ENCODE measurements at regions not wholly inside any gene's neighbourhood (a gene's known extent, or its start where the extent isn't known, plus 50 kb on each side); places are given as distances from the start of the nearest gene placed in this dataset.
A peak's percentile ranks its signal among the peaks of the same experiment; 100 is the strongest.

DNA sequence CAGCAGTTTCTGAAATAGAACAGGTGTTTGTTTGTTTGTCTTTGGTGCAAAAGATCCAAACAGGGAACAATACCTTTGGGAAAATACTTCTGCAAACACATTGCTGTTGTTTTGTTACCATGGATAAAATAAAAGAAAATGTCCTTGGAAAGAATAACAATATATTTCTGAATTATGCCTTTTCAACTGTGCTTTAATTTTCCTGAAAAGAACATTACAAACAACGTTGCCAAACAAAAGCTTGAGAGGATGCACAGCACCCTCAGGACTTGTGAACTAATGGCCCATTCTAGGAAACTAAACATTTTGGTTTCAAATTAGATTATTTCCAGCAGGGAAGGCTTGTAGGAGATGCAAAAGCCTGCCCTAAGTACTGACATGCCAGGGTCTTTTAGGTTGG, 967.2 kb downstream of the TLE4 start:
- Histone ChIP-seq H3K9ac (ENCODE audit: low read length) (no peak overlapping the region), H3K27me3 (ENCODE audit: control insufficient read depth in 1 of 2, insufficient read depth in 2 of 2, low read length in 2 of 2) (no peaks in the 10 kb centered on the region), H3K9me3 (ENCODE audit: low read length) (no peaks in the 10 kb centered on the region), H3K4me3 (ENCODE audit: low read depth in 1 of 2, low read length in 2 of 2) (no peak overlapping the region), H3K36me3 (ENCODE audit: insufficient read depth, low read length) (no peaks in the 10 kb centered on the region), H3K4me1 (ENCODE audit: insufficient read depth, low read length) (no peaks in the 10 kb centered on the region), H3K27ac (ENCODE audit: low read depth, low read length) (no peak overlapping the region)

DNA sequence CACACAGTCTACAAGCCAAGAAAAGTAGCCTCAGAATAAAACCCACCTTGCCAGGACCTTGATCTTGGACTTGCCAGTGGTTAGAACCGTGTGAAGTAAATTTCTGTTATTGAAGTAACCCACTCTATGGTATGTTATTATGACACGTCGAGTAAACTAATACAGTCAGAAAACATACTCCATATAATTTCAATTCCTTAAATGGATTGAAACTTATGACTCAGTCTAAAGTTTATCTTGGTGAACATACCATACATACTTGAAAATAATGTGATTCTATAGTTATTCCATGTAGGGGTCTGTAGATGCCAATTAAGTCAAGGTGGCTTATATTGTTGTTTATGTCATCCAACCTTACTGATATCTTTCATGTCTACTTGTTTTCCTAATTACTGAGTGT, 950.7 kb downstream of the TLE4 start:
- Histone ChIP-seq H3K36me3 (ENCODE audit: insufficient read depth, low read length) (no peaks in the 10 kb centered on the region), H3K4me3 (ENCODE audit: low read depth in 1 of 2, low read length in 2 of 2) (no peak overlapping the region), H3K27ac (ENCODE audit: low read depth, low read length) (no peak overlapping the region), H3K27me3 (ENCODE audit: control insufficient read depth in 1 of 2, insufficient read depth in 2 of 2, low read length in 2 of 2) (no peaks in the 10 kb centered on the region), H3K9me3 (ENCODE audit: low read length) (no peaks in the 10 kb centered on the region), H3K4me1 (ENCODE audit: insufficient read depth, low read length) (no peaks in the 10 kb centered on the region), H3K9ac (ENCODE audit: low read length) (no peak overlapping the region)

DNA sequence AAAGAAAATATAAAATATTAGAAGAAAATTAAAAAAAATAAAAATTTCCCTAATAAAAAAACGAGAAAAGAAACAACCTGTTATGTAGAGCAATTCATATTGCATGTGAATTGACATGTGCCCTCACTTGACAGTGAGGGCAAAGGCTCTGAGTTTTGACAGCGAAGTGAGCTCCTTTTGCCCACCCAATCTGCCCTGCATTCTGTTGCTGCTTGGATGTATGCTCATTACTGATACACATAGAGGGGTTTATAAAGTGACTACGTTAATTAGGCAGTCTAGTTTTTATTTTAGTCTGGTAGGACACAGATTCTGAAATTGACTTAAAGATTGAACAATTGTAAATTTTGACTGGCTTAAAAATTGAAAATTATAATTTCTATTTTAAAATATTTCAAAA, 949.4 kb downstream of the TLE4 start:
- H3K4me3 ChIP-seq (ENCODE audit: low read depth in 1 of 2, low read length in 2 of 2), result no peak overlapping the region
- H3K27ac ChIP-seq (ENCODE audit: low read depth, low read length), result no peak overlapping the region
- no peaks in the 10 kb centered on the region for H3K4me1 ChIP-seq (ENCODE audit: insufficient read depth, low read length)
- no peaks in the 10 kb centered on the region for H3K9me3 ChIP-seq (ENCODE audit: low read length)
- H3K9ac ChIP-seq (ENCODE audit: low read length), result no peak overlapping the region
- no peaks in the 10 kb centered on the region for H3K27me3 ChIP-seq (ENCODE audit: control insufficient read depth in 1 of 2, insufficient read depth in 2 of 2, low read length in 2 of 2)
- H3K36me3 ChIP-seq (ENCODE audit: insufficient read depth, low read length), result no peaks in the 10 kb centered on the region

DNA sequence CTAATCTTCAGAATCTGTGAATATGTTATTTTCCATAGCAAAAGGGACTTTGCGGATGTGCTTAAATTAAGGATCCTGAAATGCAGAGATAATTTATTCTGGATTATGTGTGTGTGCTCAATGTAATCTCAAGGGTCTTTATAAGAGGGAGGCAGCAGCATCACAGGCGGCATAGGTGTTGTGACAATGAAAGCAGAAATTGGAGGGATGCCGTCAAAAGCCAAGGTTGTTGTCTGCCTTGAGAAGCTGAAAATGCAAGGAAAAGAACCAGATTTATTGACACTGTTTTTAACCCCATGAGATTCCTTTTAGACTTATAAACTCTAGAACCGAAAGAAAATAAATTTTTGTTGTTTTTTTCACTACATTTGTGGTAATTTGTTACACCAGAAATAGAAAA, 948.5 kb downstream of the TLE4 start:
- no peaks in the 10 kb centered on the region for H3K36me3 ChIP-seq (ENCODE audit: insufficient read depth, low read length)
- no peak overlapping the region for H3K4me3 ChIP-seq (ENCODE audit: low read depth in 1 of 2, low read length in 2 of 2)
- H3K27me3 ChIP-seq (ENCODE audit: control insufficient read depth in 1 of 2, insufficient read depth in 2 of 2, low read length in 2 of 2), result no peaks in the 10 kb centered on the region
- H3K9ac ChIP-seq (ENCODE audit: low read length), result no peak overlapping the region
- H3K9me3 ChIP-seq (ENCODE audit: low read length), result no peaks in the 10 kb centered on the region
- no peak overlapping the region for H3K27ac ChIP-seq (ENCODE audit: low read depth, low read length)
- no peaks in the 10 kb centered on the region for H3K4me1 ChIP-seq (ENCODE audit: insufficient read depth, low read length)

DNA sequence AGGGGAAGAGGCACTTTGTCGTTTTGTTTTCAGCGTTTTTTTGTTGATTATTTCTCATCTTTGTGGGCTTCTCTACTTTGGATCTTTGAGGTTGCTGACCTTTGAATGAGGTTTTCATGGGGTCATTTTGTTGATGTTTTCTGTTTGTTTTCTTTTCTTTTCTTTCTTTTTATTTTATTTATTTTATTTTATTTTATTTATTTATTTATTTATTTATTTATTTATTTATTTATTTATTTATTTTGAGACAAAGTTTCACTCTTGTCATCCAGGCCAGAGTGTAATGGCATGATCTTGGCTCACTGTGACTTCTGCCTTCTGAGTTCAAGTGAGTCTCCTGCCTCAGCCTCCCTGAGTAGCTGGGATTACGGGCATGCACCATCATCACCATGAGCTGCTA, 946.7 kb downstream of the TLE4 start:
- Histone ChIP-seq H3K4me1 (ENCODE audit: insufficient read depth, low read length) (no peaks in the 10 kb centered on the region), H3K9me3 (ENCODE audit: low read length) (no peaks in the 10 kb centered on the region), H3K27me3 (ENCODE audit: control insufficient read depth in 1 of 2, insufficient read depth in 2 of 2, low read length in 2 of 2) (no peaks in the 10 kb centered on the region), H3K9ac (ENCODE audit: low read length) (no peak overlapping the region), H3K27ac (ENCODE audit: low read depth, low read length) (no peak overlapping the region), H3K36me3 (ENCODE audit: insufficient read depth, low read length) (no peaks in the 10 kb centered on the region), H3K4me3 (ENCODE audit: low read depth in 1 of 2, low read length in 2 of 2) (no peak overlapping the region)

DNA sequence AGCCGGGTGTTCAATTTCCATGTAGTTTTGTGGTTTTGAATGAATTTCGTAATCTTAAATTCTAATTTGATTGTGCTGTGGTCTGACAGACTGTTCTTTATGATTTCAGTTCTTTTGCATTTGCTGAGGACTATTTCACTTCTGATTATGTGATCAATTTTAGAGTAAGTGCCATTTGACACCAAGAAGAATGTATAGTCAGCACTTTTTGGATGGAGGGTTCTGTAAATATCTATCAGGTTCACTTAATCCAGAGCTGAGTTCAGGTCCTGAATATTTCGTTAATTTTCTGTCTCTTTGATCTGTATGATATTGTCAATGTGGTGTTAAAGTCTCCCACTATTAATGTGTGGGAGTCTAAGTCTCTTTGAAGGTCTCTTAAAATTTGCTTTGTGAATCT, 944.9 kb downstream of the TLE4 start:
- H3K9ac ChIP-seq (ENCODE audit: low read length), result no peak overlapping the region
- H3K36me3 ChIP-seq (ENCODE audit: insufficient read depth, low read length), result no peaks in the 10 kb centered on the region
- H3K27me3 ChIP-seq (ENCODE audit: control insufficient read depth in 1 of 2, insufficient read depth in 2 of 2, low read length in 2 of 2), result no peaks in the 10 kb centered on the region
- H3K27ac ChIP-seq (ENCODE audit: low read depth, low read length), result no peak overlapping the region
- H3K4me1 ChIP-seq (ENCODE audit: insufficient read depth, low read length), result no peaks in the 10 kb centered on the region
- H3K9me3 ChIP-seq (ENCODE audit: low read length), result no peaks in the 10 kb centered on the region
- no peak overlapping the region for H3K4me3 ChIP-seq (ENCODE audit: low read depth in 1 of 2, low read length in 2 of 2)

DNA sequence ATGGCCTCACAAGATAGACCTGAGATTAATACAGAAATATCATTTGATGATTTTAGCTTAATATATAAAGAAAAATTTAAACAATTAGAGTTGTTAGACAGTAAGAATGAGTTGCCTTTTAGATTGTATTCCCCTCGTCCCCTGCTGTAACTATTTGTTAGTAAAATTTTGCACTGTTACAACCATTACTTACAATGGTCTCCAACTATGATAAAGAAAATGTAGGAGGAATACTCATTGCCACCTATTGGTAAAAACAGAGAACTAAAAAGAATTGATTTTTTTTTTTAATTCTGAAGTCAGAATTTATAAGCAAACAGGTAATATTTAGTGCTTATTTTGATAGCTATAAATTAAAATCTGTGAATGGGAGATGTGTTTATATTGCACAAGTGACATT, 937.6 kb downstream of the TLE4 start:
- Histone ChIP-seq H3K36me3 (ENCODE audit: insufficient read depth, low read length) (no peaks in the 10 kb centered on the region), H3K9ac (ENCODE audit: low read length) (no peak overlapping the region), H3K27me3 (ENCODE audit: control insufficient read depth in 1 of 2, insufficient read depth in 2 of 2, low read length in 2 of 2) (no peaks in the 10 kb centered on the region), H3K9me3 (ENCODE audit: low read length) (no peaks in the 10 kb centered on the region), H3K4me3 (ENCODE audit: low read depth in 1 of 2, low read length in 2 of 2) (no peak overlapping the region), H3K4me1 (ENCODE audit: insufficient read depth, low read length) (peaks cover 8% of the 10 kb centered on the region), H3K27ac (ENCODE audit: low read depth, low read length) (no peak overlapping the region)

DNA sequence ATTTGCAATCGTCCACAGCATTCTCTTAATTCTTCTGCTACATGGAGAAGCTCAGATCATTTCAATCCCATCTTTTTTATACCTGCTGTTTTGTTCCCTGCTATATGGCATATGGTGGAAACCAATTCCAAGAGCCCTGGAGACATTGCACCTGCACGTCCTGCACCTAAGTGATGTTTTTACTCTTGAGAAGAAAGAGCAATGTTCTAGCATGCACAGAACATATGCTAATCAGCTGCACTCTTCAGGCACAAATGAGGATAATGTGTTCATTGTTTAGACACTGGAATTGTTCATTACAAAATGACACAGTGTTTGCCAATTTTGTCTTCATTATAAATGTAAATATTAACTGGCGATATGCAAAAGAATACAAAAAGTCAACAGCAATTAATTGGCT, 935.8 kb downstream of the TLE4 start:
- Histone ChIP-seq H3K36me3 (ENCODE audit: insufficient read depth, low read length) (no peaks in the 10 kb centered on the region), H3K4me1 (ENCODE audit: insufficient read depth, low read length) (peaks cover 24% of the 10 kb centered on the region), H3K9me3 (ENCODE audit: low read length) (no peaks in the 10 kb centered on the region), H3K4me3 (ENCODE audit: low read depth in 1 of 2, low read length in 2 of 2) (no peak overlapping the region), H3K9ac (ENCODE audit: low read length) (no peak overlapping the region), H3K27me3 (ENCODE audit: control insufficient read depth in 1 of 2, insufficient read depth in 2 of 2, low read length in 2 of 2) (no peaks in the 10 kb centered on the region), H3K27ac (ENCODE audit: low read depth, low read length) (no peak overlapping the region)

DNA sequence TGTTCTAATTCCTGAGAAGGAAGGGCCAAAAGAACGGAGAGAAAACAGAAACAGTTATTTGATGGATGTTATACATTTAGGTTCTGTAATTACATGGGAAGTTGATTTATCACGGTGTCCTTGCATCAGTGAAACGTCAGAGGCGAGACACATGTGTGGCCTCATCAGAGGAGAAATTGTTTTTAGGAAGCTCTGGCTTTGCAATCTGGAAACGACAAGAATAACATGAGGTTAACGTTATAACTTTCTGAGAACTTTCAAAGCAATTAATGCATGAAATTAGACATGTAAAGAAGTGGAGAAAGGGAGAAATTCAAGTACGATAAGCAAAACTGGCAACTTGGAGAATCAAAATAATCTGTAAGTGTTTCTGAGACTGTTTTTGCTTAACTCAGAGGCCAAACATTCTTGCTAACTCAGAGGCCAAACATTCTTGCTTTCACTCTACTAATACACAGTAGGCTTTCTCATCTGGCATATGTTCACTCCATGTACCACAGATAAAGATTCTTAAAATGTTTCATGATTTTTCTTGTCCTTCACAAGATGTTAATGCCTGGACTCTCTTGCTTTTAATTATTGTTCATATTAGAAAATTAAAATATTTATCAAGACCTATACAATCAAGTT, 933.0 kb downstream of the TLE4 start:
- H3K4me3 ChIP-seq (ENCODE audit: low read depth in 1 of 2, low read length in 2 of 2), result no peak overlapping the region
- peak overlapping the region; percentile 12 for H3K27ac ChIP-seq (ENCODE audit: low read depth, low read length)
- peaks cover 27% of the 10 kb centered on the region for H3K4me1 ChIP-seq (ENCODE audit: insufficient read depth, low read length)
- no peak overlapping the region for H3K9ac ChIP-seq (ENCODE audit: low read length)
- no peaks in the 10 kb centered on the region for H3K9me3 ChIP-seq (ENCODE audit: low read length)
- H3K36me3 ChIP-seq (ENCODE audit: insufficient read depth, low read length), result no peaks in the 10 kb centered on the region
- H3K27me3 ChIP-seq (ENCODE audit: control insufficient read depth in 1 of 2, insufficient read depth in 2 of 2, low read length in 2 of 2), result no peaks in the 10 kb centered on the region

DNA sequence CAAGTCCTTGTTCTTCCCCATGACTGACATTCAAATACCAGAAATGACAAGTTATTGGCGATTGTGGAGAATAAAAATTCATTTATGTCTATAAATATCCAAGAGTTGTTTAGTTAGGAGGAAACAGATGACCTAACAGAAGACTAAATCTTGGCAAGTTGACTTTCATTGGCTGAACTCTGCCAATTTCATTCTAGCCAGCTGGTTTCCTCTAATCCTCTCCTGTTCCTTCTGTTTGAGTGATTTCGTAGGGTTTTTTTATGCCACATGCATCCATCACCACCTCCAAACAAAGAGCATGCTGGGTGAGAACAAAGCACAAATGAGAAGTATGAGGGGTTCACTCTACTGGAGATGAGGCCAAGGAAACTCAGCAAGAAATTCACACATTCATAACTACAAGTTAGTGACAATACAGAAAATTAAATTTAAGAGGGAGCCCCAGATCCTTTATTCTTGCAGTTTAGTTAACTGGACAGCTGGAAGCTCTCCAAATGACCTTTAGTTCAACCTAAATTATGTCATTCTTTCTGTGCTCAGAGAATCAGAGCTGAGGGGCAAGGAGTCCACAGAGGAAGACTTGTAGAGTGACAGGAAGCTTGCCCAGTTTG, 932.0 kb downstream of the TLE4 start:
- Histone ChIP-seq H3K9me3 (ENCODE audit: low read length) (no peaks in the 10 kb centered on the region), H3K27me3 (ENCODE audit: control insufficient read depth in 1 of 2, insufficient read depth in 2 of 2, low read length in 2 of 2) (no peaks in the 10 kb centered on the region), H3K9ac (ENCODE audit: low read length) (no peak overlapping the region), H3K4me3 (ENCODE audit: low read depth in 1 of 2, low read length in 2 of 2) (no peak overlapping the region), H3K27ac (ENCODE audit: low read depth, low read length) (no peak overlapping the region), H3K4me1 (ENCODE audit: insufficient read depth, low read length) (peaks cover 27% of the 10 kb centered on the region), H3K36me3 (ENCODE audit: insufficient read depth, low read length) (no peaks in the 10 kb centered on the region)

DNA sequence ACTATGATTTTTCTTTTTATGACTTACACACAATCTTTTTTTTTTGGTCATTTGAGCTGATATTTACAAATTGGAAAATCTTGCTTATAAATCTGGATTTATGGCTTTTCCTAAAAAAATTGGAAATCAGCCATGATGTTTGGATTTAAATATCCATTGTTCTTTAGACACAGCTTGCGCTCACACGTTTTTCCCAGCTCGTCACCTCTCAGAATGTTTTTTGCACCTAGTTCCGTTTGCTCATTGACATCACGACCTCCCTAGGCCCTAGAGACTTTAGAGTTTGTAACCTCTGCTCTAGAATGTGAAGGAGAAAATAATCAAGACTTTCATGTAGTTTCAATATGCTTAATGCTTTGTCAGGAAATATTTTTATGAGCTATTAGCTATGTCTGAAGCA, 930.5 kb downstream of the TLE4 start:
- Histone ChIP-seq H3K9me3 (ENCODE audit: low read length) (no peaks in the 10 kb centered on the region), H3K9ac (ENCODE audit: low read length) (no peak overlapping the region), H3K4me1 (ENCODE audit: insufficient read depth, low read length) (peaks cover 27% of the 10 kb centered on the region), H3K4me3 (ENCODE audit: low read depth in 1 of 2, low read length in 2 of 2) (no peak overlapping the region), H3K27ac (ENCODE audit: low read depth, low read length) (no peak overlapping the region), H3K36me3 (ENCODE audit: insufficient read depth, low read length) (no peaks in the 10 kb centered on the region), H3K27me3 (ENCODE audit: control insufficient read depth in 1 of 2, insufficient read depth in 2 of 2, low read length in 2 of 2) (no peaks in the 10 kb centered on the region)

DNA sequence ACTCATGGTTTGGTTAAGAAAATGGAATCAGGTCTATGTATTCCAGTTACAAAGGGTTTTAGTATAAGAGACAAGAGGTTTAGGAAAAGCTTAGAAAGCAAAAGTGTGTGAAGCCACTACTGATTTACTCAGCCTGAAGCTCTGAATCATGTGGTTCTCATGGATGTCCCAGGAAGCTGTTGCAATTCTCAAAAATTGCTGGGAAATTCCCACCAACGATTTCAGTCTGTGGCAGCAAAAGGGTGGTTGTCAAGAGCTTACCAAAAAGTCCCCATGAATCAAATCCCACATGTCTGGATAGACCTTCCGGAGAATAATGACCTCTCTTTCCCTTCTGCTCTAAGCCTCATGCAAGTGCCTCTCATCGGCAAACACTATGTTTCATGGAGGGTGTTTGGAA, 929.9 kb downstream of the TLE4 start:
- no peak overlapping the region for H3K9ac ChIP-seq (ENCODE audit: low read length)
- no peak overlapping the region for H3K27ac ChIP-seq (ENCODE audit: low read depth, low read length)
- no peak overlapping the region for H3K4me3 ChIP-seq (ENCODE audit: low read depth in 1 of 2, low read length in 2 of 2)
- no peaks in the 10 kb centered on the region for H3K9me3 ChIP-seq (ENCODE audit: low read length)
- H3K36me3 ChIP-seq (ENCODE audit: insufficient read depth, low read length), result no peaks in the 10 kb centered on the region
- H3K4me1 ChIP-seq (ENCODE audit: insufficient read depth, low read length), result peaks cover 27% of the 10 kb centered on the region
- H3K27me3 ChIP-seq (ENCODE audit: control insufficient read depth in 1 of 2, insufficient read depth in 2 of 2, low read length in 2 of 2), result no peaks in the 10 kb centered on the region

All from muscle layer of colon (tissue), 2 donors.